DOHH2 (cell line): ENCODE measurements at regions not wholly inside any gene's neighbourhood (a gene's known extent, or its start where the extent isn't known, plus 50 kb on each side); places are given as distances from the start of the nearest gene placed in this dataset.

Experiments used
- H3F3A ChIP-seq: fragments of 200-600 bp; sonication (generic), shearing (Covaris generic); 2 replicates; pipeline ENCODE4 v1.6.0; 2016; ENCODE audit warnings: antibody characterized with exemption, mild to moderate bottlenecking; ENCODE audit not compliant: control insufficient read depth, insufficient read depth
- H3K27ac ChIP-seq: fragments of 200-600 bp; sonication (generic); 2 replicates; pipeline ENCODE4 v1.5.1; 2014; ENCODE audit warnings: low read depth, mild to moderate bottlenecking, low read length, moderate library complexity
- H3K27me3 ChIP-seq: fragments of 200-600 bp; sonication (generic); 2 replicates; pipeline ENCODE4 v1.6.1; 2014; ENCODE audit warnings: mild to moderate bottlenecking, low read length, mixed read lengths; ENCODE audit not compliant: control insufficient read depth
- H3K36me3 ChIP-seq: fragments of 200-600 bp; sonication (generic); 2 replicates; pipeline ENCODE4 v1.6.1; 2014; ENCODE audit warnings: mild to moderate bottlenecking, low read length, moderate library complexity, mixed read lengths; ENCODE audit not compliant: control insufficient read depth
- H3K4me1 ChIP-seq: fragments of 200-600 bp; sonication (generic); 2 replicates; pipeline ENCODE4 v1.6.1; 2014; ENCODE audit warnings: mild to moderate bottlenecking, low read length, mixed read lengths; ENCODE audit not compliant: control insufficient read depth
- H3K4me2 ChIP-seq: fragments of 200-600 bp; sonication (generic); 2 replicates; pipeline ENCODE4 v1.6.0; 2014; ENCODE audit warnings: mild to moderate bottlenecking, low read length, moderate library complexity
- H3K4me3 ChIP-seq: fragments of 200-600 bp; sonication (generic); 2 replicates; pipeline ENCODE4 v1.5.1; 2014; ENCODE audit warnings: mild to moderate bottlenecking, low read length, mixed read lengths
- H3K79me2 ChIP-seq: fragments of 200-600 bp; sonication (generic); 2 replicates; pipeline ENCODE4 v1.6.1; 2014; ENCODE audit warnings: mild to moderate bottlenecking, low read length, mixed read lengths; ENCODE audit not compliant: control insufficient read depth
- H3K9me2 ChIP-seq: fragments of 200-600 bp; sonication (generic); replicated peaks from 2 replicates; pipeline ENCODE4 v1.6.1; 2014; ENCODE audit warnings: mild to moderate bottlenecking, low read length, mixed read lengths; ENCODE audit not compliant: control insufficient read depth
- H3K9me3 ChIP-seq: fragments of 200-600 bp; sonication (generic); 2 replicates; pipeline ENCODE4 v1.6.1; 2014; ENCODE audit warnings: antibody characterized with exemption, low read length, mixed read lengths; ENCODE audit not compliant: control insufficient read depth, insufficient read depth
- H4K20me1 ChIP-seq: fragments of 200-600 bp; sonication (generic); 2 replicates; pipeline ENCODE4 v1.6.0; 2014; ENCODE audit warnings: low read depth, mild to moderate bottlenecking, antibody characterized with exemption, low read length, moderate library complexity; ENCODE audit not compliant: control insufficient read depth, insufficient read depth
- CTCF ChIP-seq: fragments of 200-600 bp; sonication (generic); IDR thresholded peaks from one replicate; pipeline ENCODE4 v1.5.1; 2014; ENCODE audit warnings: antibody characterized with exemption, mild to moderate bottlenecking, low read depth, low read length; ENCODE audit not compliant: poor library complexity, severe bottlenecking
- EZH2phosphoT487 ChIP-seq: fragments of 200-600 bp; sonication (generic); IDR thresholded peaks from 2 replicates; pipeline ENCODE4 v1.6.1; 2017; ENCODE audit warnings: borderline replicate concordance, mild to moderate bottlenecking, antibody characterized with exemption, low read length, moderate library complexity, mixed read lengths

- Histone ChIP-seq H3K9me2 (no peaks in the 10 kb centered on the region), H3K4me1 (no peaks in the 10 kb centered on the region), H3K9me3 (no peaks in the 10 kb centered on the region), H3K27ac (no peak overlapping the region), H3K4me3 (no peak overlapping the region), H4K20me1 (no peaks in the 10 kb centered on the region), H3K36me3 (no peaks in the 10 kb centered on the region), H3K4me2 (no peak overlapping the region), H3K27me3 (no peaks in the 10 kb centered on the region), H3F3A (no peaks in the 10 kb centered on the region), H3K79me2 (no peaks in the 10 kb centered on the region)
- no peak for TF ChIP-seq CTCF
- no peak for TF ChIP-seq EZH2phosphoT487
Observed at GRCh38 chr13:33379608-33380007, 94.1 kb upstream of the STARD13 start.

- Histone ChIP-seq H3K9me3 (no peaks in the 10 kb centered on the region), H3K27ac (no peak overlapping the region)
- TF ChIP-seq CTCF (no peak), EZH2phosphoT487 (no peak)
Observed at GRCh38 chr13:33380487-33381079, 95.0 kb upstream of the STARD13 start.

DNA sequence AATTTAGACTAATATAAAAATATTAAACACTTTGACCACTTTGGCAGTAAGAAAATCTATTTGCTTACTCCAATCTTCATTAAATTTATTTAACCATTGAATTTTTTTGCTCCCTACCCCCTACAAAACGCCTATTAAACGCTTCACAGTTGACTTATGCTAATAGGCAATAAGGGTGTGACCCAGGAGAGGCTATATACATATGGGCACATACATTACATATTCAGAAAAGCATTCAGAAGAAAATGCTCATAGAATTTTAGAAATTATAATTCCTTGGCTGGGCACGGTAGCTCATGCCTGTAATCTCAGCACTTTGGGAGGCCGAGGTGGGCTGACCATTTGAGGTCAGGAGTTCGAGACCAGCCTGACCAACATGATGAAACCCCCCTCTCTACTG is 95.6 kb upstream of the STARD13 start:
- no peaks in the 10 kb centered on the region for H3F3A ChIP-seq
- H4K20me1 ChIP-seq, result no peaks in the 10 kb centered on the region
- no peaks in the 10 kb centered on the region for H3K27me3 ChIP-seq
- no peaks in the 10 kb centered on the region for H3K9me3 ChIP-seq
- H3K27ac ChIP-seq, result no peak overlapping the region
- no peaks in the 10 kb centered on the region for H3K9me2 ChIP-seq
- no peak overlapping the region for H3K4me3 ChIP-seq
- no peak overlapping the region for H3K4me2 ChIP-seq
- TF ChIP-seq EZH2phosphoT487 (no peak), CTCF (no peak)
- H3K79me2 ChIP-seq, result no peaks in the 10 kb centered on the region
- no peaks in the 10 kb centered on the region for H3K4me1 ChIP-seq
- H3K36me3 ChIP-seq, result no peaks in the 10 kb centered on the region

More at GRCh38 chr13:33380487-33381079, 95.0 kb upstream of the STARD13 start:
- Histone ChIP-seq H3K4me2 (no peak overlapping the region), H3K27me3 (no peaks in the 10 kb centered on the region), H3K4me1 (no peaks in the 10 kb centered on the region), H3K36me3 (no peaks in the 10 kb centered on the region), H3F3A (no peaks in the 10 kb centered on the region), H4K20me1 (no peaks in the 10 kb centered on the region), H3K79me2 (no peaks in the 10 kb centered on the region), H3K9me2 (no peaks in the 10 kb centered on the region), H3K4me3 (no peak overlapping the region)

GRCh38 chr13:33381906-33382305 is 96.4 kb upstream of the STARD13 start:
- no peak overlapping the region for H3K4me2 ChIP-seq
- H3K27me3 ChIP-seq, result no peaks in the 10 kb centered on the region
- no peaks in the 10 kb centered on the region for H3K36me3 ChIP-seq
- H3K4me1 ChIP-seq, result no peaks in the 10 kb centered on the region
- H4K20me1 ChIP-seq, result no peaks in the 10 kb centered on the region
- TF ChIP-seq CTCF (no peak), EZH2phosphoT487 (no peak)
- no peaks in the 10 kb centered on the region for H3K9me2 ChIP-seq
- H3K79me2 ChIP-seq, result no peaks in the 10 kb centered on the region
- H3K4me3 ChIP-seq, result no peak overlapping the region
- no peak overlapping the region for H3K27ac ChIP-seq
- H3K9me3 ChIP-seq, result no peaks in the 10 kb centered on the region
- H3F3A ChIP-seq, result no peaks in the 10 kb centered on the region
